Liver (tissue), 3 donors: ENCODE measurements at regions not wholly inside any gene's neighbourhood (a gene's known extent, or its start where the extent isn't known, plus 50 kb on each side); places are given as distances from the start of the nearest gene placed in this dataset.

ENCODE experiments used
- ATF3 ChIP-seq: IDR thresholded peaks from 2 replicates; pipeline ENCODE4 v1.6.1; 2016; ENCODE audit warnings: antibody characterized with exemption
- HNF4G ChIP-seq: IDR thresholded peaks from 2 replicates; pipeline ENCODE4 v1.6.1; 2016; ENCODE audit warnings: antibody characterized with exemption
- JUND ChIP-seq, 2 donors: IDR thresholded peaks; 2 replicates each; pipeline ENCODE4 v1.6.1; 2016; ENCODE audit warnings: antibody characterized with exemption in 2 of 2
- RAD21 ChIP-seq, 2 donors: IDR thresholded peaks; 2 replicates each; pipeline ENCODE4 v1.6.1; 2016; ENCODE audit warnings: antibody characterized with exemption in 2 of 2, mild to moderate bottlenecking in 2 of 2
- SP1 ChIP-seq: IDR thresholded peaks from 2 replicates; pipeline ENCODE4 v1.6.1; 2018; ENCODE audit warnings: antibody characterized with exemption, mild to moderate bottlenecking
- YY1 ChIP-seq: IDR thresholded peaks from 2 replicates; pipeline ENCODE4 v1.6.1; 2016; ENCODE audit warnings: antibody characterized with exemption, mild to moderate bottlenecking
- TF ChIP-seq, protein P1 (sequence below): IDR thresholded peaks from 2 replicates; pipeline ENCODE4 v1.6.1; 2016; ENCODE audit warnings: antibody characterized with exemption
- TF ChIP-seq, protein P2 (sequence below): fragments of 150-350 bp; IDR thresholded peaks from 2 replicates; pipeline ENCODE4 v1.5.1; 2017; ENCODE audit warnings: improper control_type of control experiment, low read depth, low read length; ENCODE audit not compliant: missing input control
- TF ChIP-seq, protein P3 (sequence below): IDR thresholded peaks from 2 replicates; pipeline ENCODE4 v1.6.1; 2016; ENCODE audit warnings: antibody characterized with exemption, mild to moderate bottlenecking
- donor health status: healthy.
- donor health status: healthy.

- no peak for TF ChIP-seq SP1
- TF ChIP-seq, protein P1, sequence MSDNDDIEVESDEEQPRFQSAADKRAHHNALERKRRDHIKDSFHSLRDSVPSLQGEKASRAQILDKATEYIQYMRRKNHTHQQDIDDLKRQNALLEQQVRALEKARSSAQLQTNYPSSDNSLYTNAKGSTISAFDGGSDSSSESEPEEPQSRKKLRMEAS = no peak
- TF ChIP-seq, protein P2, sequence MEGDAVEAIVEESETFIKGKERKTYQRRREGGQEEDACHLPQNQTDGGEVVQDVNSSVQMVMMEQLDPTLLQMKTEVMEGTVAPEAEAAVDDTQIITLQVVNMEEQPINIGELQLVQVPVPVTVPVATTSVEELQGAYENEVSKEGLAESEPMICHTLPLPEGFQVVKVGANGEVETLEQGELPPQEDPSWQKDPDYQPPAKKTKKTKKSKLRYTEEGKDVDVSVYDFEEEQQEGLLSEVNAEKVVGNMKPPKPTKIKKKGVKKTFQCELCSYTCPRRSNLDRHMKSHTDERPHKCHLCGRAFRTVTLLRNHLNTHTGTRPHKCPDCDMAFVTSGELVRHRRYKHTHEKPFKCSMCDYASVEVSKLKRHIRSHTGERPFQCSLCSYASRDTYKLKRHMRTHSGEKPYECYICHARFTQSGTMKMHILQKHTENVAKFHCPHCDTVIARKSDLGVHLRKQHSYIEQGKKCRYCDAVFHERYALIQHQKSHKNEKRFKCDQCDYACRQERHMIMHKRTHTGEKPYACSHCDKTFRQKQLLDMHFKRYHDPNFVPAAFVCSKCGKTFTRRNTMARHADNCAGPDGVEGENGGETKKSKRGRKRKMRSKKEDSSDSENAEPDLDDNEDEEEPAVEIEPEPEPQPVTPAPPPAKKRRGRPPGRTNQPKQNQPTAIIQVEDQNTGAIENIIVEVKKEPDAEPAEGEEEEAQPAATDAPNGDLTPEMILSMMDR = no peak
- TF ChIP-seq RAD21 (IDR thresholded peaks at IDR 0.05) = no peak
- no peak for TF ChIP-seq JUND (IDR thresholded peaks at IDR 0.05)
- TF ChIP-seq, protein P3, sequence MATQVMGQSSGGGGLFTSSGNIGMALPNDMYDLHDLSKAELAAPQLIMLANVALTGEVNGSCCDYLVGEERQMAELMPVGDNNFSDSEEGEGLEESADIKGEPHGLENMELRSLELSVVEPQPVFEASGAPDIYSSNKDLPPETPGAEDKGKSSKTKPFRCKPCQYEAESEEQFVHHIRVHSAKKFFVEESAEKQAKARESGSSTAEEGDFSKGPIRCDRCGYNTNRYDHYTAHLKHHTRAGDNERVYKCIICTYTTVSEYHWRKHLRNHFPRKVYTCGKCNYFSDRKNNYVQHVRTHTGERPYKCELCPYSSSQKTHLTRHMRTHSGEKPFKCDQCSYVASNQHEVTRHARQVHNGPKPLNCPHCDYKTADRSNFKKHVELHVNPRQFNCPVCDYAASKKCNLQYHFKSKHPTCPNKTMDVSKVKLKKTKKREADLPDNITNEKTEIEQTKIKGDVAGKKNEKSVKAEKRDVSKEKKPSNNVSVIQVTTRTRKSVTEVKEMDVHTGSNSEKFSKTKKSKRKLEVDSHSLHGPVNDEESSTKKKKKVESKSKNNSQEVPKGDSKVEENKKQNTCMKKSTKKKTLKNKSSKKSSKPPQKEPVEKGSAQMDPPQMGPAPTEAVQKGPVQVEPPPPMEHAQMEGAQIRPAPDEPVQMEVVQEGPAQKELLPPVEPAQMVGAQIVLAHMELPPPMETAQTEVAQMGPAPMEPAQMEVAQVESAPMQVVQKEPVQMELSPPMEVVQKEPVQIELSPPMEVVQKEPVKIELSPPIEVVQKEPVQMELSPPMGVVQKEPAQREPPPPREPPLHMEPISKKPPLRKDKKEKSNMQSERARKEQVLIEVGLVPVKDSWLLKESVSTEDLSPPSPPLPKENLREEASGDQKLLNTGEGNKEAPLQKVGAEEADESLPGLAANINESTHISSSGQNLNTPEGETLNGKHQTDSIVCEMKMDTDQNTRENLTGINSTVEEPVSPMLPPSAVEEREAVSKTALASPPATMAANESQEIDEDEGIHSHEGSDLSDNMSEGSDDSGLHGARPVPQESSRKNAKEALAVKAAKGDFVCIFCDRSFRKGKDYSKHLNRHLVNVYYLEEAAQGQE = no peak
- no peak for TF ChIP-seq ATF3
- no peak for TF ChIP-seq YY1
- no peak for TF ChIP-seq HNF4G
These were observed 246.6 kb downstream of the TAF11L14 start for GRCh38 chr5:17880869-17881268.
